Heart right ventricle (tissue), 16 donors: ENCODE measurements at regions not wholly inside any gene's neighbourhood (a gene's known extent, or its start where the extent isn't known, plus 50 kb on each side); places are given as distances from the start of the nearest gene placed in this dataset.

ENCODE experiments used
- ATAC-seq, 8 donors: fragments of 200-7000 bp; cut with Tn5 transposase; one replicate each; pipeline ENCODE4 v1.9.1; 2020; ENCODE audit warnings: mild to moderate bottlenecking in 8 of 8, moderate library complexity in 8 of 8, moderate number of reproducible peaks in 1 of 8
- DNase-seq, 2 donors: peaks; one replicate each; pipeline ENCODE4 v3.0.0-alpha.2; 2020
- H3K27ac ChIP-seq, 10 donors: fragments of 200-600 bp; sonication (generic) in 2 of 10; one replicate each; pipeline versions ENCODE4 v1.5.0 to v1.8.0; 2020 to 2022; ENCODE audit warnings: mild to moderate bottlenecking in 3 of 10
- H3K27me3 ChIP-seq, 7 donors: fragments of 200-600 bp; one replicate each; pipeline ENCODE4 v1.8.0; 2021 to 2022; ENCODE audit warnings: mild to moderate bottlenecking in 2 of 7
- H3K36me3 ChIP-seq, 9 donors: fragments of 200-600 bp; sonication (generic) in 1 of 9; one replicate each; pipeline versions ENCODE4 v1.5.0 to v1.8.0; 2020 to 2022; ENCODE audit warnings: mild to moderate bottlenecking in 2 of 9
- H3K4me1 ChIP-seq, 9 donors: fragments of 200-600 bp; sonication (generic) in 1 of 9; one replicate each; pipeline versions ENCODE4 v1.5.0 to v1.8.0; 2020 to 2022; ENCODE audit warnings: mild to moderate bottlenecking in 4 of 9
- H3K4me3 ChIP-seq, 10 donors: fragments of 200-600 bp; sonication (generic) in 2 of 10; one replicate each; pipeline versions ENCODE4 v1.5.0 to v1.8.0; 2020 to 2022; ENCODE audit warnings: mild to moderate bottlenecking in 7 of 10, moderate library complexity in 2 of 10
- H3K9me3 ChIP-seq, 11 donors: fragments of 200-600 bp in 10 of 11; sonication (generic) in 2 of 11; one replicate each; pipeline versions ENCODE4 v1.5.0 to v1.8.0; 2013 to 2022; ENCODE audit warnings: mild to moderate bottlenecking in 2 of 11, control low read depth in 1 of 11, moderate library complexity in 1 of 11
- WGBS, 2 donors: extraction: QIAGEN DNeasy Blood & Tissue Kit; methylation state at CpG; one replicate each; pipeline ENCODE4 v1.1.7; 2013; ENCODE audit warnings: inconsistent platforms in 1 of 2; 5-methylcytosine and 5-hydroxymethylcytosine counted together
- intact Hi-C, 10 donors: fragments of 100-400 bp; cut with DNase I; formaldehyde crosslinking; loops; one replicate each; pipeline versions ENCODE4 v1.11.1 to v1.14.2; 2022
- TF ChIP-seq, protein P1 (sequence below), 9 donors: fragments of 200-600 bp; sonication (generic) in 2 of 9; IDR thresholded peaks; one replicate each; pipeline versions ENCODE4 v1.5.0 to v1.8.0; 2021 to 2022; ENCODE audit warnings: antibody characterized with exemption in 9 of 9, mild to moderate bottlenecking in 5 of 9, moderate library complexity in 1 of 9
- donor health status: Arrhythmogenic right ventricular cardiomyopathy.
- donor health status: ischemic (EF 13 %, LVEDD 7.1; RV severe dilation, severe dysfunction).
- donor health status: healthy with polysubstance abuse.
- donor health status: DM: no; HTN: yes; CAD: no.
- donor health status: DM: no; HTN: no; CAD: no.
- donor health status: ischemic (EF 25% LVEDD 6.9; RV normal size, moderate dysfunction).
- donor health status: ischemic (EF 25% LVEDD 5.7; RV mildly dilated, moderate dysfunction).
- donor health status: healthy.
- donor health status: DM: yes; HTN: yes; CAD: no.
- donor health status: Ischemic cardiomyopathy.
- donor health status: ischemic (EF 35%, LVEDD 5.7; RV mildly dilated, moderate dysfunction).
- donor health status: nonischemic (EF 11% LVEDD 7.7; RV severe dilation, severe dysfunction).
- donor health status: DM: yes; HTN: yes; CAD: no.
- donor health status: PGD.
- donor health status: ischemic (EF 29% LVEDD 5.4; RV normal size, mild dysfunction).
- donor health status: nonischemic (EF 23%, LVEDD 6.1; RV moderate dilation, normal function).

DNA sequence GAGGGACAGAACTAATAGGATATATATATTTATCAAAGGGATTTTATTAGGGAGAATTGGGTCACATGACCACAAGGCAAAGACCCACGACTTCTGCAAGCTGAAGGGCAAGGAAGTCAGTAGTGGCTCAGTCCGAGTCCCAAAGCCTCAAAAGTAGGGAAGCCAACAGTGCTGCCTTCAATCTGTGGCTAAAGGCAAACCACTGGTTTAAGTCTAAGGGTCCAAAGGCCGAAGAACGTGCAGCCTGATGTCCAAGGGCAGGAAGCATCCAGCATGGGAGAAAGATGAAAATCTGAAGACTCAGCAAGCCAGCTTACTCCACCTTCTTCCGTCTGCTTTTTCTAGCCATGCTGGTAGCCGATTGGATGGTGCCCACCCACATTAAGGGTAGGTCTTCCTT lies 157.9 kb upstream of the CRY1 start:
- TF ChIP-seq, protein P1, sequence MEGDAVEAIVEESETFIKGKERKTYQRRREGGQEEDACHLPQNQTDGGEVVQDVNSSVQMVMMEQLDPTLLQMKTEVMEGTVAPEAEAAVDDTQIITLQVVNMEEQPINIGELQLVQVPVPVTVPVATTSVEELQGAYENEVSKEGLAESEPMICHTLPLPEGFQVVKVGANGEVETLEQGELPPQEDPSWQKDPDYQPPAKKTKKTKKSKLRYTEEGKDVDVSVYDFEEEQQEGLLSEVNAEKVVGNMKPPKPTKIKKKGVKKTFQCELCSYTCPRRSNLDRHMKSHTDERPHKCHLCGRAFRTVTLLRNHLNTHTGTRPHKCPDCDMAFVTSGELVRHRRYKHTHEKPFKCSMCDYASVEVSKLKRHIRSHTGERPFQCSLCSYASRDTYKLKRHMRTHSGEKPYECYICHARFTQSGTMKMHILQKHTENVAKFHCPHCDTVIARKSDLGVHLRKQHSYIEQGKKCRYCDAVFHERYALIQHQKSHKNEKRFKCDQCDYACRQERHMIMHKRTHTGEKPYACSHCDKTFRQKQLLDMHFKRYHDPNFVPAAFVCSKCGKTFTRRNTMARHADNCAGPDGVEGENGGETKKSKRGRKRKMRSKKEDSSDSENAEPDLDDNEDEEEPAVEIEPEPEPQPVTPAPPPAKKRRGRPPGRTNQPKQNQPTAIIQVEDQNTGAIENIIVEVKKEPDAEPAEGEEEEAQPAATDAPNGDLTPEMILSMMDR (IDR thresholded peaks at IDR 0.05): no peak
- intact Hi-C loops: no loop called here
- Histone ChIP-seq H3K4me1 (no peaks in the 10 kb centered on the region), H3K9me3 (no peaks in the 10 kb centered on the region), H3K4me3 (no peak overlapping the region), H3K36me3 (no peaks in the 10 kb centered on the region), H3K27me3 (peaks cover 0 to 32% (median 4%) of the 10 kb centered on the region in 7 donors), H3K27ac (no peak overlapping the region)
- WGBS, 2 donors: 67 to 71% methylated on average over 6 of the region's 6 CpGs
- ATAC-seq (no peak), DNase-seq (no peak)

GRCh38 chr12:107253361-107253760 lies 160.0 kb upstream of the CRY1 start:
- Histone ChIP-seq H3K36me3 (no peaks in the 10 kb centered on the region), H3K27me3 (peaks cover 0 to 34% (median 6%) of the 10 kb centered on the region in 7 donors), H3K27ac (no peak overlapping the region), H3K9me3 (no peaks in the 10 kb centered on the region), H3K4me1 (no peaks in the 10 kb centered on the region), H3K4me3 (no peak overlapping the region)
- intact Hi-C loops: no loop called here
- no peak for ATAC-seq
- TF ChIP-seq, protein P1 (IDR thresholded peaks at IDR 0.05): no peak
- WGBS, 2 donors: 71 to 73% methylated on average over 1 of the region's 1 CpG
- DNase-seq: no peak

- TF ChIP-seq, protein P1 (IDR thresholded peaks at IDR 0.05): no peak
- Histone ChIP-seq H3K4me3 (no peak overlapping the region), H3K4me1 (no peaks in the 10 kb centered on the region), H3K9me3 (no peaks in the 10 kb centered on the region), H3K27me3 (peaks cover 0 to 39% (median 6%) of the 10 kb centered on the region in 7 donors), H3K27ac (no peak overlapping the region), H3K36me3 (no peaks in the 10 kb centered on the region)
- intact Hi-C loops: no loop called here
- DNase-seq (no peak), ATAC-seq (no peak)
- WGBS, 2 donors: 66 to 75% methylated on average over 5 of the region's 5 CpGs
Measured at GRCh38 chr12:107254258-107254856, 161.0 kb upstream of the CRY1 start.

GRCh38 chr12:107258780-107259179 lies 165.4 kb upstream of the CRY1 start:
- Histone ChIP-seq H3K27me3 (peaks cover 0 to 36% (median 6%) of the 10 kb centered on the region in 7 donors), H3K9me3 (peaks cover 0 to 8% (median 0%) of the 10 kb centered on the region in 11 donors), H3K4me1 (no peaks in the 10 kb centered on the region), H3K27ac (no peak overlapping the region), H3K4me3 (no peak overlapping the region), H3K36me3 (no peaks in the 10 kb centered on the region)
- DNase-seq (no peak), ATAC-seq (no peak)
- WGBS, 2 donors: 75 to 78% methylated on average over 3 of the region's 3 CpGs
- TF ChIP-seq, protein P1 (IDR thresholded peaks at IDR 0.05): no peak
- intact Hi-C loops: no loop called here
